ENCODE measurements at regions not wholly inside any gene's neighbourhood (a gene's known extent, or its start where the extent isn't known, plus 50 kb on each side); places are given as distances from the start of the nearest gene placed in this dataset.
"Not testable (repeated sequence)": the region's sequence is repeated elsewhere in the genome, so short reads cannot be mapped to it uniquely, and the experiment has no call there.

GRCh38 chr9:73344060-73344459 is 192.4 kb downstream of the ANXA1 start:
- DNase-seq (ENCODE audit: low read depth in 2 of 2), result no peak

GRCh38 chr9:73347123-73347522 is 195.5 kb downstream of the ANXA1 start:
- no peak for DNase-seq (ENCODE audit: low read depth in 2 of 2)

GRCh38 chr9:73347720-73348119 is 196.1 kb downstream of the ANXA1 start:
- no peak for DNase-seq (ENCODE audit: low read depth in 2 of 2)

- DNase-seq (ENCODE audit: low read depth in 2 of 2), result no peak
Observed at GRCh38 chr9:73348471-73348870, 196.8 kb downstream of the ANXA1 start.

- DNase-seq (ENCODE audit: low read depth in 2 of 2), result no peak
Observed at GRCh38 chr9:73349476-73349875, 197.8 kb downstream of the ANXA1 start.

GRCh38 chr9:73357607-73358006 is 205.9 kb downstream of the ANXA1 start:
- no peak for DNase-seq (ENCODE audit: low read depth in 2 of 2)

- DNase-seq (ENCODE audit: low read depth in 2 of 2), result no peak
Observed at GRCh38 chr9:73370053-73370452, 218.4 kb downstream of the ANXA1 start.

- no peak for DNase-seq (ENCODE audit: low read depth in 2 of 2)
Observed at GRCh38 chr9:73371801-73372200, 220.1 kb downstream of the ANXA1 start.

- DNase-seq (ENCODE audit: low read depth in 2 of 2), result no peak
Observed at GRCh38 chr9:73380411-73380810, 228.7 kb downstream of the ANXA1 start.

- DNase-seq (ENCODE audit: low read depth in 2 of 2), result no peak
Observed at GRCh38 chr9:73402081-73403028, 250.7 kb downstream of the ANXA1 start.

GRCh38 chr9:73411494-73411893 is 259.8 kb downstream of the ANXA1 start:
- DNase-seq (ENCODE audit: low read depth in 2 of 2), result no peak

GRCh38 chr9:73412874-73413273 is 261.2 kb downstream of the ANXA1 start:
- no peak for DNase-seq (ENCODE audit: low read depth in 2 of 2)

- no peak for DNase-seq (ENCODE audit: low read depth in 2 of 2)
Observed at GRCh38 chr9:73423891-73424290, 272.2 kb downstream of the ANXA1 start.

GRCh38 chr9:73426269-73426668 is 274.6 kb downstream of the ANXA1 start:
- DNase-seq (ENCODE audit: low read depth in 2 of 2), result no peak

- DNase-seq (ENCODE audit: low read depth in 2 of 2), result no peak
Observed at GRCh38 chr9:73434826-73435225, 283.2 kb downstream of the ANXA1 start.

- no peak for DNase-seq (ENCODE audit: low read depth in 2 of 2)
Observed at GRCh38 chr9:73437758-73438157, 286.1 kb downstream of the ANXA1 start.

- not testable (repeated sequence) for DNase-seq (ENCODE audit: low read depth in 2 of 2)
Observed at GRCh38 chr9:73439839-73440238, 288.2 kb downstream of the ANXA1 start.

GRCh38 chr9:73441223-73441622 is 289.6 kb downstream of the ANXA1 start:
- DNase-seq (ENCODE audit: low read depth in 2 of 2), result no peak

- DNase-seq (ENCODE audit: low read depth in 2 of 2), result no peak
Observed at GRCh38 chr9:73441890-73442818, 290.5 kb downstream of the ANXA1 start.

GRCh38 chr9:73444821-73445220 is 293.2 kb downstream of the ANXA1 start:
- no peak for DNase-seq (ENCODE audit: low read depth in 2 of 2)

GRCh38 chr9:73445384-73445783 is 293.7 kb downstream of the ANXA1 start:
- DNase-seq (ENCODE audit: low read depth in 2 of 2), result not testable (repeated sequence)

GRCh38 chr9:73446306-73446705 is 294.6 kb downstream of the ANXA1 start:
- DNase-seq (ENCODE audit: low read depth in 2 of 2), result no peak
